ENCODE measurements at regions not wholly inside any gene's neighbourhood (a gene's known extent, or its start where the extent isn't known, plus 50 kb on each side); places are given as distances from the start of the nearest gene placed in this dataset.
A peak's percentile ranks its signal among the peaks of the same experiment; 100 is the strongest.

DNA sequence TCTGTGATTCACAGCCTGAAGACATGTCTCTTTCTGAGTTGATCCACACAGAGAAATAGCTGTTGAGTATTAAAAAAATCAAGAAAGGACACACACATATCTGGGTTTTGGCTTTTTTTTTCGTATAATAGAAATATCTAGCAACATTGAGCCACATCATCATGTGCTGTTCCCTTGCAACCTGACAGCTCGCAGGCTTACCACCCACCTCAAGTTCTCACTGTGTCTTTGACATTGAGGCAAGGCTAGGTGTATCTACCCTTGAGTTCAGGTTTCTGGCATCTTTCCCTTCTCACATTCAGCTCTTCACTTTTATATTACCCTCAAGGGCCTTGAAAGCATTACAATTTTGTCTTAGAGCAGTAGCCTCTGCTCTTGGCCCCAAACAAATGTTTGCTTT, 490.3 kb upstream of the KIRREL3 start:
- DNase-seq (ENCODE audit: low spot score) = no peak

DNA sequence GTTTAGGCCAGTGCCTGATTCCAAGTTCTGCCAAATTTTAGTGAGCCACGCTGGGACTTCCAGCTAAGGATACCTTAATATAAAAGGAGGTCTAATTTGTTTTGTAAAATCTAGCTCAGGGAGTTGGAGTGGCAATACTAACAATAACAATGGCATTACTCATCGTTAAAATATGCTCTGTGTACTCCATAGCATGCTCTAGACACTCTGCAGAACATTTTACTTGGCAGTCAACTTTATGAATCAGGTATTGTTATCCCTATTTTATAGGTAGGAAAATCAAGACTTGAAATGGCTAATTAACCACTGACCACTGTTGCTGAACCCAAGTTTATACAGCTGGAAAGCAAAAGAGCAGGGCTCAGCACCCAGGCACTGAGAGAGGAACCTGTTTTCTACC, 485.0 kb upstream of the KIRREL3 start:
- DNase-seq (ENCODE audit: low spot score) = no peak

DNA sequence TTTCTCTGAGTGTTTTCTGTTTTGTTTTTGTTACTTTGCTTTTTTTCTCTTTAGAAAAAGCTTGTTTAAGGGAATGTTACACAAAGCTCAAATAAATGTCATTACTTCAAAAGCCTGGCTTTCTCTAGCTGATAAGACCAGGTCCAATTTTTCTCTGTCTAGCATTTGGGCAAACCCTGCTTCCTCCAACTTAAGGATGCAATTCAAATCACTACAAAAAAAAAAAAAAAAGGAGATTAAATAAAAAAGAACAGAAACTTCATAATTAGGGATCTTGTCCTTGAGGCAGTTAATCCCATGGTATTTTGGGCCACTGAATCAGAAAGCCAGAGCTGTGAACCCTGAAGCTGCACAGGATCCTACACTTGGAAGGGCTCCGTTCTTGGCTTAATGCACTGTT, 480.8 kb upstream of the KIRREL3 start:
- DNase-seq (ENCODE audit: low spot score) = no peak

DNA sequence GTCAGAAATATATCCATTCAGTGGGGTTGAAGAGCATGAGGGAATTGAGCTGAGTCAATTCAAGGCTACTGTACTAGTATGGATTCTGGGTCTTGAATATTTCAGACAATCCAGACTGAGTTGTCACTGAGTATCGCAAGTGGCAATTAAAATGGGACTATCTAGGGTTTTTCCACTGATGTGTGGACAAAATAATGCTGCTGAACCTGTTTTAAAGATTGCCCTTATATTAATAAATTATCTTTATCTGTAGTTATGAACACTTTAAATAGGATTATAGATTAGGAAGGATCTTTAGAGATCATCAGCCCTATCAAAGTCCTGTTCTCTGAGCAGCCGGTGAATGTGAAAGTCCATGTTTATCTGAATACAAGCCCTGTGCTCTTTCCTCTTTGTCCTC, 478.3 kb upstream of the KIRREL3 start:
- no peak for DNase-seq (ENCODE audit: low spot score)

DNA sequence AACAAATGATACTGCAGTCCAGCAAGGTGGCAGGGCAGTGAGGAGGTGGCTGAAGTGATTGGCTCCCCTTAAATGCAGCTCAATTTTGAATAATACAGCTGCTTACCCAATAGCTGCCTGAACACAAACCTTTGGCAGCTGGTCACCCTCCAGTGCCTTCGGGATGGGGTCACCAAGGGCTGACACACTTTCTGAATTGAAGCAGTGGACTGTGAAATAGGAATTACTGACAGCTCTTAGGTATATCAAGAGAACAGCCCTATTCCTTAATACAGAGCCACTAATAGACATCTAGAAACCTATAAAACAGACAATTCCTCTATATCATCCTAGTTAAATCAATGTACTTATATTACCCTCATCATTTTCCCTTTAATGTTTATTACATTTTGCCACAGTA, 474.2 kb upstream of the KIRREL3 start:
- no peak for DNase-seq (ENCODE audit: low spot score)

DNA sequence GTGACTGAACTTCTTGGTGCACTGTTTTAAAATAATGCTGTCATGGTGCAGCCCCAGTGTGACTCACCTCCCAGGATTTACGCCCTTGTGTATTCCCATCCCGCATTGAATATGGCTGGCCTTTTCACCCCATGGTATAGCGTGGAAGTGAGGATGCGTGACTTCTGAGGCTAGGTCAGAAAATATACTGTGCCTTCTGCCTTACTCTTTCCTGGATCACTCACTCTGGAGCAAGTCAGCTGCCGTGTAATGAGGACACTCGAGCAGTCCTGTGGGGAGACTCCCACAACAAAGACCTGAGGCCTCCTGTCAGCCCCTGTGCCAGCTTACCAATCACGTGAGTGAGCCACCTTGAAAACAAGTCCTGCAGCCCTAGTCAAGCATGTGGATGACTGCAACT, 471.9 kb upstream of the KIRREL3 start:
- DNase-seq (ENCODE audit: low spot score) = no peak

DNA sequence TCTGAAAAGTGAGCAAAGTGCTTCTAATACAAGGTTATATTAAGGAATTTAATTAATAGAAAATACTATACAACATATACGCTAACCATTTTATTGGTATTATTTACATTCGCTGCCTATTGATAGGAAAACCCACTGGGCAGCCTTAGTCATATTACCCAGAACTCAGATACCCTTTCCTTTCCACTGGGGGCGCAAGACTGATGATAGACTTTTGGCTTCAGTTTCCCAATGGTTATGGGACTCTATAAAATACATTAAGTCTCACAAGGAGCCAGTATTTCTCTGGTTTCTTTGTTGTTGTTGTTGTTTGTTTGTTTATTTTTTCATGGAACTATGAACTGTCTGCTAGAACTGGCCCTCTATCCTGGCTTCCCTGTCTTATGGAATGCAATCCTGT, 471.1 kb upstream of the KIRREL3 start:
- no peak for DNase-seq (ENCODE audit: low spot score)

DNA sequence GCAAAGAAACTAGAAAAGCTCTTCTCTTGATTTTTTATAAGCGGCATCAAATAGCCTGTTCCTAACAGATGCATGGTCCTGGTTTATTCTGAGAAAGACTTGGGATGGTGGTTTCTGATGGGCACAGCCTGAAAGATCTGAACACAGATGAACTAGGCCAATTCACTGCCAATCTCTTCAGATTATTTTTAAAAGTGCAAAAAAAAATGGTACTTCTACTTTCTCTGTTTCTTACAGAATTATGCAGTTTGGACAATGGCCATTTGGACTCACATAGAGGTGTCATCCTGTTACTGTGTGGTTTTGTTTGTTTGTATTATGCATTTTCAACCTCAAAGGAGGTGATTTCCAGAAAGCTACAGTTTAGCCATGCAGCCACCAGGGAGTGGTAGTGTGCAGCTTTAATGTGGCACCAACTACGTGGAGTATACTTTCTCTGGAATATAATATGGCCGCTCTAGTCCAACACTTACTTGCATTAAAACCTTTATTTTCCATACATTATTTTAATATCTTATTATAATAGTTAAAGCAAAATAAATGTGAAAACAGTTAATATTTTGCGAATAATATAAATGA, 469.8 kb upstream of the KIRREL3 start:
- no peak for DNase-seq (ENCODE audit: low spot score)

DNA sequence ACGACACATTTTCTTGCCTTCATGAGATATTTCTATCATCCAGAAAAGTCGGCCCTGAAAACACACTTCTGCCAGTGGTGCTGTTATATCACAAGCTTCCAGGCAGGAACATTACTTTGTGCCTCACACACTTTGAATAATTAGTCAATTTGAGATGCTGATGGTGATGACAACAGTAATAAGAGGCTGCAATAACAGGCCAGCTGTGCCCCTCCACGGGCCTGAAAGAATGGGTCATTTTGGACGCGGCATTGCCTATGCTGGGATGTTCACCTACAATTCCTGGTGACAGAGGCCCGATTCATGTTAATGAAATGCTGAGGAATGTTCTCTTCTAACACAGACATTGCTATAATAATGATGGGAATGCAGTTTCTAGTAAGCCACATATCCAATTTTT, 463.8 kb upstream of the KIRREL3 start:
- no peak for DNase-seq (ENCODE audit: low spot score)

DNA sequence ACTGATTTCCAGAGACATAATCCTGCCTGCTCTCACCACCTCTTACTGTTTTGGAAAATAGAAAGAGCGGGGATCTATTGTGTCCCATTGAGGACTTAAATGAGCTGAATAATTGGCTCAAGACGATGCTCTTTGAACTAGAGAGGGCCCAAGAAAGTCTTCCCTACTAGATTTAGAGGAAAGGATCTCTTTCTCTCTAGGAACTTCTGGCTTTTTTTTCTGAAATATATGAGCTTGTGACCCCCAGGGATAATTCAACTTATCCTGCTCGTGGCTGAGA, 461.4 kb upstream of the KIRREL3 start:
- DNase-seq (ENCODE audit: low spot score) = no peak

DNA sequence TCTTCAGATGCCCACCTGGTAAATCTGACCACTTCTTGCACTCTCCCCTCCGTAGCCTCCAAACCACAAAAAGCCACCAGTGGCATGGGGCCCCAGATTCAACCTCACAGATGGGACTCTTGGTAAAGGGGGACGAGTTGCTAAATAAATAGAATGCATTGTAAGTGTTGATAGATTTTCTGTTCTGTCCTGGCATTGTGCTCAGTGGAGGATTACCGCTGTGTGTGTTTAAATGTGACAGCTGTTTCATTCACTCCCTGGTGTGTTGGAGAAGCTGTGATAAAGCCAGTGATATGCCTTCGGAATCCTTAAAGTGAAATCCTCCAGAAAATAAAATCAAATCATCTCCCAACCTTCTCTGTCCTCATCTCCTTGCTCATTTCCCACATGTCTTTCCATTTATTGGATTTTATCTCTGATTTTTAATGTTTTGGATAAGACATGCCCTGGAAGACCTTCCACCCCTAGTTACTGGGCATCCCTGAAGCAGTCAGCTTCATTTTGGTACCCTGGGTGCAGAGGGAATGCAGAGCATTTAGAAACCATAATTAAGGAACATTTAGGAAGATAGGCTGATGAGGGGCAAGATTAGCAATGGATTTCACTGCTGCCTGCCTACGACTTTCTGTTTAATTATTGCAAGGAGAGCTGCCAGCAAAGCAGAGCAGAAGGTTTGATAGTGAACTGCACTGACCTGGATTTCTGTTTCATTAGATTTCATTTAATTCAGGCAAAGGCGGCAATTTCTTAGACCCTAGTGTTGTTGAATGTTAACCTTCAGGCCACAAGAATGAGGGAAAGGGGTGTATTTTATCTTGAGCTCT, 460.9 kb upstream of the KIRREL3 start:
- no peak for DNase-seq (ENCODE audit: low spot score)

DNA sequence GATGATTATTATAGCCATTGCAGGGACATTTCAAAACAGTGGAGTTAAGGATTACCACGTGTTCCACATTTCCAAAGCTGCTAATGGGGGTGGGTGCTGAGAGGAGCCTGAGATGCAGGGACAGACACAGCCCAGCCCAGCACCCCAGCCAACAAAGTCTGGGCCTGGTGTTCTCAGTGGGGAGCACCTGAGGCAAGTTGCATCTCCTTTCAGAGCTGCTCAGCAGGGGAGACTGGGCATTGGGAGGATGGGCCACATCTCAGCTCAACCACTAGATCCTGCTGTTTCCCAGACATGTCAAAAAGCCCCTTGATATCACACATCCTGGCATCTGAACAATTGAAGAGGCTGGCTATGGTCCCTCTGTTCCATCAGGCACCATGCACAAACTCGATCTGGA, 458.0 kb upstream of the KIRREL3 start:
- DNase-seq (ENCODE audit: low spot score) = no peak

DNA sequence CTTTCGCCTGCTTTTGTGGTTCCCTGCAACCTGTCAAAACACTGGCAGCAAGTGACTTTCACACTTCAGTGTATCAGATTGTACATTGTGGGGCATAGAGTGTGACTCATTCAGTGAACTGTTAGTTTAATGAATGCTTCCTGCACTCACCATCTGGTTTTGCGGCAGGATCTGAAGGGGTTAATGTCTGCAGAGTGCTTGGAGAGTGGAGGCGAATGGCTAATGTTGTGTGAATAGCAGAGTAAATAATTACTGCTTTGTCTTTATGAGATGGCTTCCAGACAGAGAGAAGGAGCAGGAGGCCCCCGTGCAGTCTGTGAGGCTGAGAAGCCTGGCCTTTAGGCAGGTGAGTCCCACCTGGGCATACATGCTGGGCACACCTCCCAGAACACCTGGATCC, 454.3 kb upstream of the KIRREL3 start:
- DNase-seq (ENCODE audit: low spot score) = no peak

DNA sequence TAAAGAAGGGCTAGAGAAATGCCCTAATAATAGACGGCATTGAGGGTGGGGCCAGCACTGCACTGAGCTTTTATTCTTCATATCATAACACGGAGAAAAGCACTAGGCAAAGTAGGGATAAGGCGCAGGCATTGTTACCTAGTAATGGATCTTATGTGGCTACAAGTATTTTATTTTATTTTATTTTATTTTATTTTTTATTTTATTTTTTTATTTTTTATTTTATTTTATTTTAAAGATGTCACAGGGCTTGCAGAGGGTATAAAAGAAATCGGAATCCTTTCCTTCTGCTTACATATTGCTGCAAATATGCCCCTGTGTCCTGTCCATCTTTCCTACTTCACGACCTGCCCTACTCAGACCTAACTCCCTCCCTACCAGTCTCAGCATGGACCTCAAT, 452.0 kb upstream of the KIRREL3 start:
- DNase-seq (ENCODE audit: low spot score) = no peak

DNA sequence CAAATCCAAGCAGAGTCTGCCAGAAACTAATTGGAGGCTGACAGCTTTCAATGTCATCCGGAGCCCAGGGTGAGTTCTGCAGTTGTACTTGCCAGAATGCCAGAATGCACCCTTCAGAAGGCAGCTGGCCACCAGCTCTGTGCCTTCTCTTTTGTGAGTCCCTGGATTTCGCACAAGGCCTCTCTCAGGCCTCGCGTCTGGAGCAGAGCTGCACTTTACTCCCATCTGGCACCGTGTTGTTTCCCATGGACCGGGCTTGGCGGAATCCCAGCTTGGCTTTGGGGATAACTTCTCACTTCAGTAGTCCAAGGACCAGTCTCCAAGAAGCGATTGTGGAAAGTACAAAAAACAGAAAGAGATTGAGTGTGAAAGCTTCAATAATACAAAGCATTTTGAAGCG, 451.3 kb upstream of the KIRREL3 start:
- DNase-seq (ENCODE audit: low spot score) = peak; percentile 40

DNA sequence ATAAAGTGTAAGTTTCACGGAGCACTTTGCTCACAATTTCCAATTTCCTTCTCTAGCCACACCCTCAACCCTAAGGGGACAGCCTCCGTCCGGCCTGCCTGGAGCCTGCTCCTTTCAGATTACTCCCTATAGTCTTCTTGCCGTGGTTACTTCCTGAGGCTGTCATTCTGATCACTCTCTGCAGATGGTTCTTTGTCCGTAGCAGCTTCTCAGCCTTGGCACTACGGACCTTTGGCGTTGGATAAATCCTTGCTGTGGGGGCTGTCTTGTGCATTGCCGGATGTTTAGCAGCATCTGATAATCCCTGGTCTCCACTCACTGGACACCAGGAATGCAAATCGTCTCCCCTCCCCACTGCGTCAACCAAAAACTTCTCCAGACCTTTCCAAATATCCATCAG, 447.5 kb upstream of the KIRREL3 start:
- no peak for DNase-seq (ENCODE audit: low spot score)

DNA sequence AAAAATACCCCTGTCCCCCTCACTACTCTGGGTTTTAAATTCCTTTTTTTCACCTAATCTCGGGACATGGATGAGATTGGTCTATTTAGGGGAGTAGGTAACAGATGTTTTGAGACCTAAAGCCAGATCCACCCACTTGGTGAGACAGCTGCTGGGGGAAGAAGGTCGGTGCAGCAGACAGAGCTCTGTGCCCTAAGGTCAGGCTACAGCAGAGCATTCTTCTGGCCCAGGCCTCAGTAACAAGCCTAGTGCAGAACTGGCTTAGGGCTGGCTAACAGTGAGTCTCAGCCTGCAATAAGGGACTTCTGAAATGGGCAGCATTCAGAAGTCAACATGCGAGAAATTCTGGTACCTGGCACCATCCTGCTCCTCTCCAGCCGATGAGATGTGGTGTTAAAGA, 444.9 kb upstream of the KIRREL3 start:
- DNase-seq (ENCODE audit: low spot score) = no peak

DNA sequence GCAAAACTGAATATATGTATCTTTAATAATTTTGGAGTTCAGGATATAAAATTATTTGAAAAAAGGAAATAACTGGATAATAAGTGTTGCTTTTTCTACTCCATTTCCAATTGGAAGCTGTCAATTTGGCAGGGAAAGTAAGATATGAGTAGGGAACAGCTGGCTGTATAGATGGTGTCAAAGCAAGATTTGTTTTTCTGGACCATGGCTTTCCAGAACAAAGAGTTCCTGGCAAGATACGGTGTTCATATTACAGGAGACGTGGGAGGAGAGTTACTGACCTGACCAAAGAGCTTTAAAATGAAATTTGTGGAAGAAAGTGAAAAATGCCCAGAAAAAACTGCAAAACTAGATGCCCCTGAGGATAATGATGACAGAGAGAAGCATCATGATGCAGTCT, 442.7 kb upstream of the KIRREL3 start:
- no peak for DNase-seq (ENCODE audit: low spot score)

DNA sequence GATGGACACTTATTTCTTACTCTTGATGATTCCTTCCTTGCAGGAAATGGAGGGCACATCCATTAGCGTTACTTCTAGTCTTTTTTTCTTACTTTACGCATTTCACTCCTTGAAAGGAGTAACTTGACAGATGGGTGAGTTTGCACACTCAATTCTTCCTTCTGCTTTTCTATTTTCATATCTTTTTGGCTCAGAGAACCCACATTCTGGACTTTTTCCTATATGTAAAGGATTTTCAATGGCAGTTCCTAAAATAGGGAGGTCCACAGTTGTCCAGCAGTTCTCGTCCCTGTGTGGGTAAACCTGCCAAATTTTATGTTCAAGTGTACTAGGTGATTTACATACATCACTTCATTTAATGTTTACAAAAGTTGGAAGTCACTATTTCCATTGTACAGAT, 440.0 kb upstream of the KIRREL3 start:
- DNase-seq (ENCODE audit: low spot score) = no peak

DNA sequence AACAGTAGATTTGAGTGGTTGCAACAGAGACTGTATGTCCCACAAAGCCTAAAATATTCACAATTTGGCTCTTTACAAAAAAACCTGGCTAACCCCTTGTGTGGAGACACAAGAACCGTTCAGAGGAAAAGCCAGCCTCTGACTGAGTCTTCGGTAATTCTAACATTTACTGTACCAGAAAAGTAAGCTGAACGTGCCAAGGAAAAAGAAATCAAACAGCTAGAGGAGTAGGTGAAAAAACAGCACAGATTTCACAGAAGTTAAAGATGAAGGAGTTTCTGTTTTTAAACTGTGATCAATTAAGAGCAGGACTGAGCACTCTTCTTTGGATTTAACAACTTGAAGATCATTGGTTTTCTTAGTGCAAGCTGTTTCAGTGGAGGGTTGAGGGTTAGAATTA, 424.7 kb upstream of the KIRREL3 start:
- DNase-seq (ENCODE audit: low spot score) = no peak

DNA sequence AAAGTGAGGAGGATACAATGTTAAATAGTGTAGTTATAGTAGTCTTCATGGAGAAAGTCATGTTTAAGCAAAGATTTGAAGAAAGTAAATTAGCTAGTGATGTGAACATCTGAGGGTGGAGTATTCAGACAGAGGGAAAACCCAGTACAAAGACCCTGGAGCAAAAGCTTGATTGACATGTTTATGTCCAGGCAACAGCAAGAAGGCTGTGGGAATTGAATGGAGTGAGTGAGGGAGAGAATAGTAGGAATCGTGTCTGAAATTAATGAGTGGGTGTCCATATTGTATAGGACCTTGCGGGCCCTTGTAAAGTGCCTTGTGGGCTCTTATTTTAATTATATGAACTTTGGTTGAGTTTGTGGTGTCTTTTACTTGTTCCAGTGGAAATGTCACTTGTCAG, 424.1 kb upstream of the KIRREL3 start:
- DNase-seq (ENCODE audit: low spot score) = no peak

DNA sequence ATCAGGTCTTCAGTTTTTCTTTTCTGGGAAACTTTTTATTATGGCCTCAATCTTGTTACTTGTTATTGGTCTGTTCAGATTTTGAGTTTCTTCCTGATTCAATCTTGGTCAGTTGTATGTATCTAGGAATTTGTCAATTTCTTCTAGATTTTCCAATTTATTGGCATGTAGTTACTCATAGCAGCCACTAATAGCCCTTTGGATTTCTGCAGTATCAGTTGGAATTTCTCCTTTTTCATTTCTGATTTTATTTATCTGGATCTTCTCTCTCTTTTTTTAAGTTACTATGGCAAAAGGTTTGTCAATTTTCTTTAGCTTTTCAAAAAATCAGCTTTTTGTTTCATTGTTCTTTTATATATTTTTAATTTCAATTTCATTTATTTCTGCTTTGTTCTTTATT, 419.6 kb upstream of the KIRREL3 start:
- no peak for DNase-seq (ENCODE audit: low spot score)

DNA sequence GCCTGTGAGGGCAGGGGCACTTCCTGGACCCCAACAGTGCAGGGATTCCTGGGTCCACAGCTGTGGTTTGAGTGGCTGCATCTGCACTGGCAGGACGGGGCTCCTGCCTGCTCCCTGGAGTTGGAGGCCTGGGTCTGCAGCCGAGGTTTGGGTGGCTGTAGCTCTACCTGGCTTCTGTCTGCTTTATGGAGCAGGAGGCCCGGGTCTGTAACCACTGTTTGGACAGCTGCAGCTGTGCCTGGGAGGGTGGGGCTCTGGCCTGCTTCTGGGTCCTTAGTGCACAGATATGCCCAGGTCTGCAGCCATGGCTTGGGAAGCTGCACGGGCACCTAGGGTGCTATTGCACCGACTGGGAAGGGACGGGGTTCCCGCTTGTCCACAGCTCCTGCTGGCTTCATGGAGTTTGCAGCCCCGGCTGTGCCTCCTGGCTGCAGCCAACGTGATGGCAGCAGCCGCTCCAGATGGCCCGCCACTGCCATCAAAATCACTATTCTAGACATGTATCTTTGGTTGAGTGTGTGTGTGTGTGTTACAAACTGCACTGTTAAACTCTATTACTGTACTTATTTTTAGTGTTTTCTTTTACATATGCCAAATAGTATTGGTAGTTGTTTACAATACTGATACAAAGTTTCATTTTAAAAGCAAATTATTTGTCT, 412.3 kb upstream of the KIRREL3 start:
- no peak for DNase-seq (ENCODE audit: low spot score)

DNA sequence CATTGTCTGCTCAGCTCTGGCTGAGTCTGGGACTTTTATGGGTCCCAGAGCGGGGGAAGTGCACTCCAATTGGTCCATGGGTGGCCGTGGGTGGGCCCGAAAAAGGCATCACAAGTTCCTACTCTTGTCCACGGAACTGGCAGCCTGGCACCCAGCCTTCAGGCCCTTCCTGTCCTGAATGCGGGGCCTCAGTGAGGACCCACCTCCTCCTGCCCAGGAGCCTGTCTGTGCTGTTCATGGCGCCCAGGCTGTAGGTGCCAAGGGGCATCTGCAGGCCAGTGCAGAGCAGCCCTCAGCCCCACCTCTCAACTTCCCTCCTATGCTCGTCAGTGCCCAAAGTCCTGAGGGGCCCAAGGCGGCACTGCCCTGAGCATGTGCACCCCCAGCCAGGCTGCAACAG, 411.7 kb upstream of the KIRREL3 start:
- DNase-seq (ENCODE audit: low spot score) = no peak

All from cerebellar cortex (tissue), 1 donor.